GM21390 (cell line): ENCODE measurements at regions not wholly inside any gene's neighbourhood (a gene's known extent, or its start where the extent isn't known, plus 50 kb on each side); places are given as distances from the start of the nearest gene placed in this dataset.

ENCODE experiments used
- ATAC-seq: cut with Tn5 transposase; IDR thresholded peaks from one replicate; pipeline ENCODE4 v1.9.1; 2021; ENCODE audit not compliant: unreplicated experiment

- ATAC-seq: no peak
Measured at GRCh38 chr11:113529606-113530005, 54.4 kb upstream of the DRD2 start.

- ATAC-seq: no peak
Measured at GRCh38 chr11:113528982-113529381, 53.8 kb upstream of the DRD2 start.

GRCh38 chr11:113526521-113526920, 51.3 kb upstream of the DRD2 start:
- no peak for ATAC-seq
